ENCODE measurements at regions not wholly inside any gene's neighbourhood (a gene's known extent, or its start where the extent isn't known, plus 50 kb on each side); places are given as distances from the start of the nearest gene placed in this dataset.

GRCh38 chr4:72888331-72888730, 181.2 kb downstream of the COX18 start (continued):
- TF ChIP-seq ZNF318 (IDR thresholded peaks at IDR 0.05; ENCODE audit: borderline replicate concordance in 1 of 2, low read depth in 1 of 2): no peak

- no peak overlapping the region for H3K27ac ChIP-seq (ENCODE audit: extremely low read depth, low read depth, low read length)
- H3K9me1 ChIP-seq (ENCODE audit: control insufficient read depth, insufficient read depth, low read length): no peaks in the 10 kb centered on the region
- no peak overlapping the region for H3K4me2 ChIP-seq (ENCODE audit: insufficient read depth, low read length)
- no peaks in the 10 kb centered on the region for H3K27me3 ChIP-seq (ENCODE audit: control insufficient read depth in 2 of 2, insufficient read depth in 2 of 2, low read length in 2 of 2)
- no peak for FAIRE-seq
- no peaks in the 10 kb centered on the region for H3K9me3 ChIP-seq (replicated peaks; ENCODE audit: control insufficient read depth, insufficient read depth, low read depth, low read length)
- no peaks in the 10 kb centered on the region for H4K20me1 ChIP-seq (replicated peaks; ENCODE audit: control insufficient read depth, insufficient read depth, low read length)
- H3K9ac ChIP-seq (ENCODE audit: insufficient read depth in 1 of 2, low read depth in 2 of 2, low read length in 2 of 2): no peak overlapping the region
- no peaks in the 10 kb centered on the region for H3K4me1 ChIP-seq (replicated peaks in 1 of 2; ENCODE audit: control insufficient read depth in 2 of 2, insufficient read depth in 2 of 2, low read length in 2 of 2)
- intact Hi-C loops (cut with micrococcal nuclease): loop anchor here (5.0 kb wide), 1 partner anchor 185 kb away; no protein-coding TSS in a partner anchor
- H3K4me3 ChIP-seq: no peak overlapping the region
- H2AFZ ChIP-seq (ENCODE audit: low read depth, low read length): no peak overlapping the region
- 1% methylated on average over 4 of the region's 4 CpGs for WGBS (ENCODE audit: insufficient coverage, low coverage, missing lambda C conversion rate)
- no TSS peak for BruUV-seq (replicated peaks)
- ATAC-seq: no peak
- H3K79me2 ChIP-seq (ENCODE audit: control insufficient read depth, insufficient read depth, low read length): no peaks in the 10 kb centered on the region
- ChIA-PET POLR2A (no interaction called here), CTCF (ENCODE audit: low intra/inter-chr PET ratio) (no interaction called here)
- no peaks in the 10 kb centered on the region for H3K36me3 ChIP-seq (ENCODE audit: control insufficient read depth, insufficient read depth, low read length)
- in situ Hi-C loops (cut with MboI): no loop called here
- DNase-seq (ENCODE audit: extremely low read depth in 1 of 4, low spot score in 3 of 4): no peak
- TF ChIP-seq BRCA1 (IDR thresholded peaks at IDR 0.05) (no peak), BRCA1 (CRISPR knock-in tag; IDR thresholded peaks at IDR 0.05) (no peak), MYBL2 (IDR thresholded peaks at IDR 0.05; ENCODE audit: low read depth) (no peak), MYBL2 (CRISPR knock-in tag; IDR thresholded peaks at IDR 0.05; ENCODE audit: borderline replicate concordance) (no peak), ARID3B (CRISPR knock-in tag; IDR thresholded peaks at IDR 0.05; ENCODE audit: borderline replicate concordance) (no peak), SRSF3 (IDR thresholded peaks at IDR 0.05; ENCODE audit: insufficient read depth, low read length) (no peak), RFX5 (IDR thresholded peaks at IDR 0.05; ENCODE audit: low read depth, low read length) (no peak), CREB3 (tag; conservative IDR thresholded peaks at IDR 0.05; ENCODE audit: low read depth) (no peak), ZSCAN29 (IDR thresholded peaks at IDR 0.05) (no peak), MEF2A (IDR thresholded peaks at IDR 0.05; ENCODE audit: control insufficient read depth, low read depth, low read length) (no peak)
These were observed 182.4 kb downstream of the COX18 start for GRCh38 chr4:72887152-72887551.
